Lung (tissue), 11 donors: ENCODE measurements at regions not wholly inside any gene's neighbourhood (a gene's known extent, or its start where the extent isn't known, plus 50 kb on each side); places are given as distances from the start of the nearest gene placed in this dataset.

Source experiments
- ATAC-seq: fragments of 200-7000 bp; cut with Tn5 transposase; one replicate; pipeline ENCODE4 v1.9.1; 2020; ENCODE audit warnings: moderate number of reproducible peaks; ENCODE audit not compliant: insufficient read depth, low FRiP score
- DNase-seq, 3 donors: peaks; one replicate each; pipeline ENCODE4 v3.0.0-alpha.2; 2013 to 2017
- H3K27ac ChIP-seq, 2 donors: one replicate each; pipeline ENCODE4 v1.5.1; 2013; ENCODE audit warnings: mild to moderate bottlenecking in 2 of 2, moderate library complexity in 2 of 2, control low read depth in 1 of 2, inconsistent platforms in 1 of 2, low read depth in 1 of 2, low read length in 1 of 2
- H3K27me3 ChIP-seq, 3 donors: one replicate each; pipeline ENCODE4 v1.5.1; 2013; ENCODE audit warnings: low read length in 2 of 3; ENCODE audit not compliant: control insufficient read depth in 3 of 3, insufficient read depth in 3 of 3
- H3K36me3 ChIP-seq, 4 donors: one replicate each; pipeline ENCODE4 v1.5.1; 2013; ENCODE audit warnings: low read length in 4 of 4, mild to moderate bottlenecking in 1 of 4, moderate library complexity in 1 of 4; ENCODE audit not compliant: control insufficient read depth in 4 of 4, insufficient read depth in 4 of 4
- H3K4me1 ChIP-seq, 5 donors: one replicate each; pipeline ENCODE4 v1.5.1; 2013; ENCODE audit warnings: low read length in 5 of 5, mild to moderate bottlenecking in 2 of 5, moderate library complexity in 1 of 5; ENCODE audit not compliant: control insufficient read depth in 5 of 5, insufficient read depth in 5 of 5
- H3K4me3 ChIP-seq: one replicate; pipeline ENCODE4 v1.5.1; 2013; ENCODE audit warnings: mild to moderate bottlenecking, control low read depth, moderate library complexity
- H3K9ac ChIP-seq, 2 donors: one replicate each; pipeline ENCODE4 v1.5.1; 2013; ENCODE audit warnings: low read length in 2 of 2, control low read depth in 1 of 2; ENCODE audit not compliant: insufficient read depth in 1 of 2
- H3K9me3 ChIP-seq, 4 donors: one replicate each; pipeline ENCODE4 v1.5.1; 2013; ENCODE audit warnings: low read length in 3 of 4, mild to moderate bottlenecking in 1 of 4, moderate library complexity in 1 of 4; ENCODE audit not compliant: control insufficient read depth in 4 of 4, insufficient read depth in 3 of 4
- CTCF ChIP-seq: IDR thresholded peaks from 2 replicates; pipeline ENCODE4 v1.5.1; 2012; ENCODE audit warnings: mild to moderate bottlenecking; ENCODE audit errors: control extremely low read depth, extremely low read depth
- WGBS, 2 donors: extraction: QIAGEN DNeasy Blood & Tissue Kit; methylation state at CpG; one replicate each; pipeline ENCODE4 v1.1.7; 2013; 5-methylcytosine and 5-hydroxymethylcytosine counted together
- donor health status: control.
- donor health status: control.
- donor health status: Bipolar disorder and iron deficiency.
- donor health status: healthy.
- donor health status: DM: yes; HTN: yes; CAD: no.

GRCh38 chr2:56807861-56808260 lies 624.1 kb downstream of the CCDC85A start:
- Histone ChIP-seq H3K36me3 (no peaks in the 10 kb centered on the region), H3K9ac (no peak overlapping the region), H3K27ac (no peak overlapping the region), H3K4me1 (no peaks in the 10 kb centered on the region), H3K9me3 (no peaks in the 10 kb centered on the region), H3K4me3 (no peak overlapping the region), H3K27me3 (no peaks in the 10 kb centered on the region)
- WGBS, 2 donors, result 77 to 88% methylated on average over 2 of the region's 2 CpGs
- no peak for ATAC-seq
- TF ChIP-seq CTCF, result no peak
- DNase-seq, result no peak

- DNase-seq, result no peak
- Histone ChIP-seq H3K36me3 (no peaks in the 10 kb centered on the region), H3K4me3 (no peak overlapping the region), H3K9me3 (no peaks in the 10 kb centered on the region), H3K27me3 (no peaks in the 10 kb centered on the region), H3K27ac (no peak overlapping the region), H3K9ac (no peak overlapping the region), H3K4me1 (no peaks in the 10 kb centered on the region)
- 57 to 77% methylated on average over 2 of the region's 2 CpGs for WGBS, 2 donors
- TF ChIP-seq CTCF, result no peak
- ATAC-seq, result no peak
Observed at GRCh38 chr2:56811401-56811800, 627.6 kb downstream of the CCDC85A start.

DNA sequence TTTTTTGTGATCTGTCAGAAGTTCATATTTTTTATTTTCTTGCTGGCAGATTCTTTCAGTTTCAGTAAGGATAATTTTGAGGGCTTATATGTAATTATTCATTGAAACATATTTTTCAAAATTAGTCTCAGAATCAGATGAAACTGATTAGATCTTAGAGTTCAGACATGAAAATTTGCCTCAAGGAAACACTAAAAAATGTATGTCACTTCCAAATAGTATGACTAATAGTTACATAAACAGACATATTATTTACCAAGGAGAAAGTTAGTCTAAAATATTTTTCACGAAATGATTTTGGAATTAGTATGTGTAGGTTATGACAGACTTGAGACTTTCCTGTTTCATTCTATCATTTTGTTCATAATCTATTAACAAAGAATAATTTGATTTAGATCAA lies 628.6 kb downstream of the CCDC85A start:
- no peak overlapping the region for H3K27ac ChIP-seq
- no peak overlapping the region for H3K4me3 ChIP-seq
- DNase-seq (no peak), ATAC-seq (no peak)
- no peak for TF ChIP-seq CTCF
- H3K9ac ChIP-seq, result no peak overlapping the region
- no peaks in the 10 kb centered on the region for H3K9me3 ChIP-seq
- H3K27me3 ChIP-seq, result no peaks in the 10 kb centered on the region
- no peaks in the 10 kb centered on the region for H3K4me1 ChIP-seq
- no peaks in the 10 kb centered on the region for H3K36me3 ChIP-seq
- WGBS, 2 donors, result 55 to 87% methylated on average over 1 of the region's 1 CpG

GRCh38 chr2:56813490-56813889 lies 629.7 kb downstream of the CCDC85A start:
- Histone ChIP-seq H3K4me1 (no peaks in the 10 kb centered on the region), H3K9ac (no peak overlapping the region), H3K9me3 (no peaks in the 10 kb centered on the region), H3K4me3 (no peak overlapping the region), H3K36me3 (no peaks in the 10 kb centered on the region), H3K27ac (no peak overlapping the region), H3K27me3 (no peaks in the 10 kb centered on the region)
- no peak for ATAC-seq
- no peak for TF ChIP-seq CTCF
- WGBS, 2 donors, result 73 to 87% methylated on average over 2 of the region's 2 CpGs
- DNase-seq, result no peak
